C4-2B (cell line): ENCODE measurements at regions not wholly inside any gene's neighbourhood (a gene's known extent, or its start where the extent isn't known, plus 50 kb on each side); places are given as distances from the start of the nearest gene placed in this dataset.

Experiments
- CTCF ChIP-seq: fragments of 450-650 bp; conservative IDR thresholded peaks from 2 replicates; pipeline ENCODE4 v1.5.1; 2017; ENCODE audit warnings: mild to moderate bottlenecking
- ZFX ChIP-seq: fragments of 450-650 bp; IDR thresholded peaks from 2 replicates; pipeline ENCODE4 v1.6.1; 2017

GRCh38 chr22:34410111-34410510, 489.8 kb upstream of the LARGE1 start:
- TF ChIP-seq CTCF (no peak), ZFX (no peak)
